IPS-18a (cell line): ENCODE measurements at regions not wholly inside any gene's neighbourhood (a gene's known extent, or its start where the extent isn't known, plus 50 kb on each side); places are given as distances from the start of the nearest gene placed in this dataset.
"Not testable (repeated sequence)": the region's sequence is repeated elsewhere in the genome, so short reads cannot be mapped to it uniquely, and the experiment has no call there.

Experiments used
- H3K27ac ChIP-seq: one replicate; pipeline ENCODE4 v1.5.1; 2013; ENCODE audit warnings: low read length
- H3K27me3 ChIP-seq: one replicate; pipeline ENCODE4 v1.6.1; 2013; ENCODE audit warnings: mild to moderate bottlenecking, low read length; ENCODE audit not compliant: control insufficient read depth, insufficient read depth
- H3K36me3 ChIP-seq: one replicate; pipeline ENCODE4 v1.6.1; 2013; ENCODE audit warnings: low read depth, low read length; ENCODE audit not compliant: control insufficient read depth
- H3K4me1 ChIP-seq: one replicate; pipeline ENCODE4 v1.6.1; 2013; ENCODE audit warnings: low read depth, low read length; ENCODE audit not compliant: control insufficient read depth
- H3K4me3 ChIP-seq: one replicate; pipeline ENCODE4 v1.5.1; 2013; ENCODE audit warnings: low read length
- H3K9ac ChIP-seq: one replicate; pipeline ENCODE4 v1.6.1; 2013; ENCODE audit warnings: mild to moderate bottlenecking, low read length, moderate library complexity
- H3K9me3 ChIP-seq: one replicate; pipeline ENCODE4 v1.6.1; 2013; ENCODE audit warnings: low read depth, low read length; ENCODE audit not compliant: control insufficient read depth

GRCh38 chr1:146522345-146522744 is 293.5 kb upstream of the NOTCH2NLA start:
- not testable (repeated sequence) for H3K9ac ChIP-seq, H3K9me3 ChIP-seq, H3K27me3 ChIP-seq, H3K4me1 ChIP-seq, H3K27ac ChIP-seq, H3K4me3 ChIP-seq, H3K36me3 ChIP-seq

GRCh38 chr1:146521804-146522203 is 293.0 kb upstream of the NOTCH2NLA start:
- not testable (repeated sequence) for H3K4me1 ChIP-seq, H3K4me3 ChIP-seq, H3K27me3 ChIP-seq, H3K27ac ChIP-seq, H3K36me3 ChIP-seq, H3K9me3 ChIP-seq, H3K9ac ChIP-seq

- not testable (repeated sequence) for H3K4me1 ChIP-seq, H3K27ac ChIP-seq, H3K9ac ChIP-seq, H3K4me3 ChIP-seq, H3K36me3 ChIP-seq, H3K9me3 ChIP-seq, H3K27me3 ChIP-seq
These were observed 284.9 kb upstream of the NOTCH2NLA start for GRCh38 chr1:146513754-146514153.

GRCh38 chr1:146511047-146511777 is 282.4 kb upstream of the NOTCH2NLA start:
- H3K9me3 ChIP-seq, H3K9ac ChIP-seq, H3K4me3 ChIP-seq, H3K27ac ChIP-seq, H3K4me1 ChIP-seq, H3K27me3 ChIP-seq, H3K36me3 ChIP-seq: not testable (repeated sequence)

- not testable (repeated sequence) for H3K9ac ChIP-seq, H3K9me3 ChIP-seq, H3K27ac ChIP-seq, H3K4me3 ChIP-seq, H3K36me3 ChIP-seq, H3K27me3 ChIP-seq, H3K4me1 ChIP-seq
These were observed 281.6 kb upstream of the NOTCH2NLA start for GRCh38 chr1:146510248-146510983.

GRCh38 chr1:146504121-146504520 is 275.3 kb upstream of the NOTCH2NLA start:
- not testable (repeated sequence) for H3K27me3 ChIP-seq, H3K9ac ChIP-seq, H3K9me3 ChIP-seq, H3K4me3 ChIP-seq, H3K36me3 ChIP-seq, H3K27ac ChIP-seq, H3K4me1 ChIP-seq

- H3K9me3 ChIP-seq, result not testable (repeated sequence)
These were observed 258.7 kb upstream of the NOTCH2NLA start for GRCh38 chr1:146487555-146487954.

GRCh38 chr1:146487155-146487554 is 258.3 kb upstream of the NOTCH2NLA start:
- H3K9me3 ChIP-seq, result not testable (repeated sequence)

More at GRCh38 chr1:146487555-146487954, 258.7 kb upstream of the NOTCH2NLA start:
- H3K27ac ChIP-seq, H3K27me3 ChIP-seq, H3K4me3 ChIP-seq, H3K9ac ChIP-seq, H3K4me1 ChIP-seq, H3K36me3 ChIP-seq: not testable (repeated sequence)

GRCh38 chr1:146486300-146487014 is 257.6 kb upstream of the NOTCH2NLA start:
- not testable (repeated sequence) for H3K27ac ChIP-seq, H3K4me1 ChIP-seq, H3K4me3 ChIP-seq, H3K9ac ChIP-seq, H3K27me3 ChIP-seq, H3K9me3 ChIP-seq, H3K36me3 ChIP-seq

More at GRCh38 chr1:146487155-146487554, 258.3 kb upstream of the NOTCH2NLA start:
- H3K4me1 ChIP-seq, H3K27me3 ChIP-seq, H3K9ac ChIP-seq, H3K4me3 ChIP-seq, H3K36me3 ChIP-seq, H3K27ac ChIP-seq: not testable (repeated sequence)

- H3K9ac ChIP-seq, H3K9me3 ChIP-seq: not testable (repeated sequence)
These were observed 255.4 kb upstream of the NOTCH2NLA start for GRCh38 chr1:146484195-146484594.

GRCh38 chr1:146479188-146479587 is 250.4 kb upstream of the NOTCH2NLA start:
- H3K4me3 ChIP-seq, H3K27me3 ChIP-seq, H3K36me3 ChIP-seq, H3K4me1 ChIP-seq, H3K9me3 ChIP-seq, H3K27ac ChIP-seq, H3K9ac ChIP-seq: not testable (repeated sequence)

More at GRCh38 chr1:146484195-146484594, 255.4 kb upstream of the NOTCH2NLA start:
- H3K27ac ChIP-seq, H3K4me3 ChIP-seq, H3K4me1 ChIP-seq, H3K27me3 ChIP-seq, H3K36me3 ChIP-seq: not testable (repeated sequence)
